Islet of Langerhans (tissue), 1 donor: ENCODE measurements at regions not wholly inside any gene's neighbourhood (a gene's known extent, or its start where the extent isn't known, plus 50 kb on each side); places are given as distances from the start of the nearest gene placed in this dataset.
"Not testable (repeated sequence)": the region's sequence is repeated elsewhere in the genome, so short reads cannot be mapped to it uniquely, and the experiment has no call there.

Experiments
- FAIRE-seq: peaks from one replicate; lab custom pipeline; 2011; peaks lifted over from hg19 to GRCh38; lab: Jason Lieb, UNC

GRCh38 chr6:100226811-100227210 lies 232.8 kb upstream of the MCHR2 start:
- FAIRE-seq: no peak

- FAIRE-seq: not testable (repeated sequence)
Measured at GRCh38 chr6:100223952-100224351, 229.9 kb upstream of the MCHR2 start.

- FAIRE-seq: no peak
Measured at GRCh38 chr6:100220543-100220942, 226.5 kb upstream of the MCHR2 start.

GRCh38 chr6:100217225-100218012 lies 223.4 kb upstream of the MCHR2 start:
- peak; percentile 9 for FAIRE-seq

- FAIRE-seq: no peak
Measured at GRCh38 chr6:100216760-100217159, 222.7 kb upstream of the MCHR2 start.

- no peak for FAIRE-seq
Measured at GRCh38 chr6:100212131-100212530, 218.1 kb upstream of the MCHR2 start.

- FAIRE-seq: no peak
Measured at GRCh38 chr6:100210137-100211117, 216.4 kb upstream of the MCHR2 start.

GRCh38 chr6:100209323-100210136 lies 215.5 kb upstream of the MCHR2 start:
- no peak for FAIRE-seq

- peak; percentile 41 for FAIRE-seq
Measured at GRCh38 chr6:100203400-100203799, 209.4 kb upstream of the MCHR2 start.

- FAIRE-seq: no peak
Measured at GRCh38 chr6:100202417-100203194, 208.6 kb upstream of the MCHR2 start.

GRCh38 chr6:100196214-100196982 lies 202.4 kb upstream of the MCHR2 start:
- not testable (repeated sequence) for FAIRE-seq

GRCh38 chr6:100195244-100195643 lies 201.2 kb upstream of the MCHR2 start:
- not testable (repeated sequence) for FAIRE-seq

- FAIRE-seq: no peak
Measured at GRCh38 chr6:100194535-100194934, 200.5 kb upstream of the MCHR2 start.

GRCh38 chr6:100188754-100189153 lies 194.7 kb upstream of the MCHR2 start:
- FAIRE-seq: no peak

- FAIRE-seq: no peak
Measured at GRCh38 chr6:100186552-100186951, 192.5 kb upstream of the MCHR2 start.

GRCh38 chr6:100185615-100186014 lies 191.6 kb upstream of the MCHR2 start:
- FAIRE-seq: no peak

GRCh38 chr6:100184473-100184872 lies 190.4 kb upstream of the MCHR2 start:
- no peak for FAIRE-seq

GRCh38 chr6:100182313-100182712 lies 188.3 kb upstream of the MCHR2 start:
- FAIRE-seq: no peak

- no peak for FAIRE-seq
Measured at GRCh38 chr6:100181309-100181708, 187.3 kb upstream of the MCHR2 start.

GRCh38 chr6:100179576-100179975 lies 185.6 kb upstream of the MCHR2 start:
- no peak for FAIRE-seq

- FAIRE-seq: no peak
Measured at GRCh38 chr6:100177956-100178355, 183.9 kb upstream of the MCHR2 start.
